ENCODE measurements at regions not wholly inside any gene's neighbourhood (a gene's known extent, or its start where the extent isn't known, plus 50 kb on each side); places are given as distances from the start of the nearest gene placed in this dataset.
"Not testable (repeated sequence)": the region's sequence is repeated elsewhere in the genome, so short reads cannot be mapped to it uniquely, and the experiment has no call there.

- no peak overlapping the region for H3K4me3 ChIP-seq (ENCODE audit: low read depth, low read length)
- H3K4me1 ChIP-seq: no peaks in the 10 kb centered on the region
- no peak for DNase-seq
- no peak for TF ChIP-seq CTCF (IDR thresholded peaks at IDR 0.05; ENCODE audit: low read depth, low read length)
- H3K9me3 ChIP-seq: no peaks in the 10 kb centered on the region
- H3K36me3 ChIP-seq: no peaks in the 10 kb centered on the region
- no peaks in the 10 kb centered on the region for H3K27me3 ChIP-seq
Measured at GRCh38 chr3:177461765-177462164, 264.5 kb upstream of the TBL1XR1 start.

GRCh38 chr3:177463341-177463740 is 266.1 kb upstream of the TBL1XR1 start:
- DNase-seq; H3K9me3 ChIP-seq; H3K36me3 ChIP-seq; H3K27me3 ChIP-seq; H3K4me3 ChIP-seq (ENCODE audit: low read depth, low read length); H3K4me1 ChIP-seq: not testable (repeated sequence)

DNA sequence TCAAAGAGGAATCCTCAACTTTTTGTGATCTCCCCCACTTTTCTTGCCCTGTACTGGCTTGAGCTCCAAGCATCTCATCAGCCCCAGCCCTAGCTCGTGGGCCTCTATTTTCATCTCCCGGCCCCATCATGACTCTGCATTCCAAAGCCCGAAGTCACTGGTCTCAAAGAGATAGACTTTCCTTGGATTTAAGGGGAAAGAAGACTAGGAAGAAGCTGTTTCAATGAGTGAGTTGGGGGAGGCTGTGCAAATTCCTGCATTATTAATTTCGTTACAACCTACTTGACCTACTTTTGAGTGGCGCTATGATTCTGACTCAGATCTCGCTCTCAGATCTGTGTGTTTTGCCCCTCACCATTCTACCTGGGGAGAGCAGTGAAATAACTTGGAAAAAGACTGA is 266.6 kb upstream of the TBL1XR1 start:
- no peaks in the 10 kb centered on the region for H3K36me3 ChIP-seq
- no peak for TF ChIP-seq CTCF (IDR thresholded peaks at IDR 0.05; ENCODE audit: low read depth, low read length)
- H3K4me1 ChIP-seq: peaks cover 6% of the 10 kb centered on the region
- no peaks in the 10 kb centered on the region for H3K9me3 ChIP-seq
- DNase-seq: no peak
- H3K27me3 ChIP-seq: no peaks in the 10 kb centered on the region
- H3K4me3 ChIP-seq (ENCODE audit: low read depth, low read length): no peak overlapping the region

GRCh38 chr3:177464392-177465256 is 267.3 kb upstream of the TBL1XR1 start:
- Histone ChIP-seq H3K4me3 (ENCODE audit: low read depth, low read length) (no peak overlapping the region), H3K27me3 (no peaks in the 10 kb centered on the region), H3K9me3 (no peaks in the 10 kb centered on the region), H3K36me3 (no peaks in the 10 kb centered on the region), H3K4me1 (peaks cover 6% of the 10 kb centered on the region)
- no peak for TF ChIP-seq CTCF (IDR thresholded peaks at IDR 0.05; ENCODE audit: low read depth, low read length)
- no peak for DNase-seq

GRCh38 chr3:177465257-177465642 is 268.0 kb upstream of the TBL1XR1 start:
- H3K4me3 ChIP-seq (ENCODE audit: low read depth, low read length): no peak overlapping the region
- TF ChIP-seq CTCF (IDR thresholded peaks at IDR 0.05; ENCODE audit: low read depth, low read length): no peak
- H3K4me1 ChIP-seq: peaks cover 8% of the 10 kb centered on the region
- H3K36me3 ChIP-seq: no peaks in the 10 kb centered on the region
- no peaks in the 10 kb centered on the region for H3K9me3 ChIP-seq
- no peaks in the 10 kb centered on the region for H3K27me3 ChIP-seq
- DNase-seq: no peak

DNA sequence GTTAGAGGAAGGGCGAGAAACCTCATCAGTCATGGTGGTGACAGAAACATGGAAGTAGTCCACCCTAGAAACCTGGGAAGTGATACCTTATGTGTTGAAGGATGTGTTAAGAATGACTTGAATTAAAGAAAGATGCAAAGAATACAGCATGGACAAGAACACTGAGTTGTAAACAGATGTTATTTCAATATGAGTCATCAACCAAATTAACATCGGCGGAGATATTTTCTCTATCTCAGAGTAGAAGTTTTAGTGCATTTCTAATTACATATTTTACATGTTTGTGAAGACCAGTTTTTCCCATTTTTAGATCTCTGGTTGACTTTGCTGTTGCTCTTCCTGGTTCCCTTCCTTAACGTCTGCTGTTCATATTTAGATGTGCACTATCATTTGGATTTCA is 268.8 kb upstream of the TBL1XR1 start:
- no peak for TF ChIP-seq CTCF (IDR thresholded peaks at IDR 0.05; ENCODE audit: low read depth, low read length)
- no peaks in the 10 kb centered on the region for H3K36me3 ChIP-seq
- DNase-seq: no peak
- H3K27me3 ChIP-seq: no peaks in the 10 kb centered on the region
- H3K4me1 ChIP-seq: peaks cover 8% of the 10 kb centered on the region
- H3K4me3 ChIP-seq (ENCODE audit: low read depth, low read length): no peak overlapping the region
- H3K9me3 ChIP-seq: no peaks in the 10 kb centered on the region

DNA sequence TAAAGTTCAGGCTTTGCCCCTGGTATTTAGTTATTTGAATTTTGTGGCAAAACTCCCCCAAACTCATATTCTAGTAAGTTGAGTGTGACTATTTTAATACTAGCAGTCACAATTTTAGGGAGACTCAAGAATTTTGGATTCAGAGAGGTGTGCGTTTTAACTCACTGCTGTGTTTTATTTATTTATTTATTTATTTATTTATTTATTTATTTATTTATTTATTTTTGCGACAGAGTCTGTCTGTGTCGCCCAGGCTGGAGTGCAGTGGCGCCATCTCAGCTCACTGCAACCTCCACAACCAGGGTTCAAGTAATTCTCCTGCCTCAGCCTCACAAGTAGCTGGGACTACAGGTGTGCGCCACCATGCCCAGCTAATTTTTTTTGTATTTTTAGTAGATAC is 269.3 kb upstream of the TBL1XR1 start:
- not testable (repeated sequence) for H3K27me3 ChIP-seq; H3K9me3 ChIP-seq; H3K4me3 ChIP-seq (ENCODE audit: low read depth, low read length); H3K36me3 ChIP-seq; DNase-seq; H3K4me1 ChIP-seq

Measured in BE2C (cell line).